ENCODE measurements at regions not wholly inside any gene's neighbourhood (a gene's known extent, or its start where the extent isn't known, plus 50 kb on each side); places are given as distances from the start of the nearest gene placed in this dataset.

DNA sequence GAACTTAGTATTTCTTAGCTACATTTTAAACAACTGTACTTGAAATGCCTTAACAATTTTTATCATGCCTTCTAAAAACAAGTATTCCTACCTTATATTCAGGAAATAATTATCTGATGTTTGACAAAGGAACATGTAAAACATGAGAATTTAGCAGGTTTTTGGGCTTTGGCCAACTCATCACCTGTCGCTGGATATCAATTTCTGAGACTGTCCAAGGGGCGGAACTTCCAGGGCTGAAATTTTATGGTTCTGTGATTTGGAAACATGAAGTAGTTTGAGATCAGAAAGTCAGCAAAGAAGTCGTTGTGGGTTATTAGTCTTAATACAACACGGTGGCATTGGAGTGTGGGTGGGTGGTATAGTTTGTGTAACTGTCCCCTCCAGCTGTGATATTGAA is 282.2 kb upstream of the LRRN1 start:
- DNase-seq (ENCODE audit: unreplicated experiment), result no peak
- intact Hi-C loops (cut with micrococcal nuclease), result no loop called here
- BruUV-seq (replicated peaks), result no TSS peak
- Mint-ChIP-seq H3K4me1 (ENCODE audit: insufficient read depth, unreplicated experiment) (no peaks in the 10 kb centered on the region), H3K27me3 (ENCODE audit: insufficient read depth, unreplicated experiment) (no peaks in the 10 kb centered on the region), H3K4me3 (ENCODE audit: unreplicated experiment) (no peak overlapping the region), H3K27ac (ENCODE audit: low read depth, unreplicated experiment) (no peak overlapping the region), H3K9me3 (ENCODE audit: unreplicated experiment) (no peaks in the 10 kb centered on the region), H3K36me3 (ENCODE audit: insufficient read depth, unreplicated experiment) (no peaks in the 10 kb centered on the region)
- TF ChIP-seq, protein P1, sequence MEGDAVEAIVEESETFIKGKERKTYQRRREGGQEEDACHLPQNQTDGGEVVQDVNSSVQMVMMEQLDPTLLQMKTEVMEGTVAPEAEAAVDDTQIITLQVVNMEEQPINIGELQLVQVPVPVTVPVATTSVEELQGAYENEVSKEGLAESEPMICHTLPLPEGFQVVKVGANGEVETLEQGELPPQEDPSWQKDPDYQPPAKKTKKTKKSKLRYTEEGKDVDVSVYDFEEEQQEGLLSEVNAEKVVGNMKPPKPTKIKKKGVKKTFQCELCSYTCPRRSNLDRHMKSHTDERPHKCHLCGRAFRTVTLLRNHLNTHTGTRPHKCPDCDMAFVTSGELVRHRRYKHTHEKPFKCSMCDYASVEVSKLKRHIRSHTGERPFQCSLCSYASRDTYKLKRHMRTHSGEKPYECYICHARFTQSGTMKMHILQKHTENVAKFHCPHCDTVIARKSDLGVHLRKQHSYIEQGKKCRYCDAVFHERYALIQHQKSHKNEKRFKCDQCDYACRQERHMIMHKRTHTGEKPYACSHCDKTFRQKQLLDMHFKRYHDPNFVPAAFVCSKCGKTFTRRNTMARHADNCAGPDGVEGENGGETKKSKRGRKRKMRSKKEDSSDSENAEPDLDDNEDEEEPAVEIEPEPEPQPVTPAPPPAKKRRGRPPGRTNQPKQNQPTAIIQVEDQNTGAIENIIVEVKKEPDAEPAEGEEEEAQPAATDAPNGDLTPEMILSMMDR (IDR thresholded peaks at IDR 0.05; ENCODE audit: unreplicated experiment), result no peak
- ChIA-PET POLR2A (no interaction called here), CTCF (interaction anchor here (0.6 kb wide), 1 partner anchor 12 kb away, joined by 3 read pairs; no protein-coding TSS in a partner anchor)

DNA sequence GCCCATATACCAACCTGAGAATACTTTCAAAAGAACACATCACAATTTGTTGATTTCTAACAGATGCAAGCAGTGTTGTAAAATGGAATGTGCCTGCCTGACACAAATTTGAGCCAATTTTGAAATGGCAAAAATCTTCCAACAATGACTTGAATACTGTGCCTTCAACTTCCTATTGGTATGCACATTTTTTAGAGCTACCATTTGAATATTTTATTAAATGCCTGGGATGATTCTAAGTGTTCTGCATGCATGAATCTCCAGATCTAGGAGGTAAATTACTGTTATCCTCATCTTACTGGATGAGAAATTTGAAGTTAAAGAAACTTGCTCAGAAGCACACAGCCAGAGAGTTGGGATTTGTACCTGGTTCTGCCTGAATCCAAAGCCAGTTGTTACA is 282.8 kb upstream of the LRRN1 start:
- Mint-ChIP-seq H3K9me3 (ENCODE audit: unreplicated experiment) (no peaks in the 10 kb centered on the region), H3K36me3 (ENCODE audit: insufficient read depth, unreplicated experiment) (no peaks in the 10 kb centered on the region), H3K4me3 (ENCODE audit: unreplicated experiment) (no peak overlapping the region), H3K27ac (ENCODE audit: low read depth, unreplicated experiment) (no peak overlapping the region), H3K27me3 (ENCODE audit: insufficient read depth, unreplicated experiment) (no peaks in the 10 kb centered on the region), H3K4me1 (ENCODE audit: insufficient read depth, unreplicated experiment) (no peaks in the 10 kb centered on the region)
- DNase-seq (ENCODE audit: unreplicated experiment), result no peak
- intact Hi-C loops (cut with micrococcal nuclease), result no loop called here
- CTCF ChIA-PET, result no interaction called here
- BruUV-seq (replicated peaks), result no TSS peak
- TF ChIP-seq, protein P1 (IDR thresholded peaks at IDR 0.05; ENCODE audit: unreplicated experiment), result no peak
- POLR2A ChIA-PET, result interaction anchor here (0.5 kb wide), 1 partner anchor 1025 kb away, joined by 3 read pairs; no protein-coding TSS in a partner anchor

DNA sequence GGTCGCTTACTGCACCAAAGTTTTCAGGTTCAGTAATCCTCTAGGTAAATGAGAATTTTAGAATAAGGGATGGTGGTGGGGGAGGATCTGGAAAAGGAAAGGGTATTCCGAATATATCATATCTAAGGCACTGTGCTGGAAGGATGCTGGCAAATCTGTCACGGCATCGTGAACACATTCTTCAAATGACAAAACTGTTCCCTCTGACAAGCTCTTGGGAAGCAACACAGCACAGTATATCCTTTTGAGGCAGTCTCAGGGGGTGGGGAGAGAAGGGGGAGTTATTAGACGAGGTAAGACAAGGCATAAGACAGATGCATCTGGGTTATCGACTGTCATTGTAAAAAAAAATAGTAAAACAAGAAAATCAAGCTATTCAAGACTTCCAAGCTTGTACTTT is 289.6 kb upstream of the LRRN1 start:
- intact Hi-C loops (cut with micrococcal nuclease), result no loop called here
- ChIA-PET CTCF (interaction anchor here (0.7 to 1.1 kb wide), 3 partner anchors 11 to 89 kb away, joined by 3 to 5 read pairs (median 3); no protein-coding TSS in a partner anchor), POLR2A (no interaction called here)
- Mint-ChIP-seq H3K9me3 (ENCODE audit: unreplicated experiment) (no peaks in the 10 kb centered on the region), H3K4me3 (ENCODE audit: unreplicated experiment) (no peak overlapping the region), H3K27ac (ENCODE audit: low read depth, unreplicated experiment) (no peak overlapping the region), H3K36me3 (ENCODE audit: insufficient read depth, unreplicated experiment) (no peaks in the 10 kb centered on the region), H3K4me1 (ENCODE audit: insufficient read depth, unreplicated experiment) (no peaks in the 10 kb centered on the region), H3K27me3 (ENCODE audit: insufficient read depth, unreplicated experiment) (no peaks in the 10 kb centered on the region)
- no TSS peak for BruUV-seq (replicated peaks)
- DNase-seq (ENCODE audit: unreplicated experiment), result no peak
- TF ChIP-seq, protein P1 (IDR thresholded peaks at IDR 0.05; ENCODE audit: unreplicated experiment), result no peak

DNA sequence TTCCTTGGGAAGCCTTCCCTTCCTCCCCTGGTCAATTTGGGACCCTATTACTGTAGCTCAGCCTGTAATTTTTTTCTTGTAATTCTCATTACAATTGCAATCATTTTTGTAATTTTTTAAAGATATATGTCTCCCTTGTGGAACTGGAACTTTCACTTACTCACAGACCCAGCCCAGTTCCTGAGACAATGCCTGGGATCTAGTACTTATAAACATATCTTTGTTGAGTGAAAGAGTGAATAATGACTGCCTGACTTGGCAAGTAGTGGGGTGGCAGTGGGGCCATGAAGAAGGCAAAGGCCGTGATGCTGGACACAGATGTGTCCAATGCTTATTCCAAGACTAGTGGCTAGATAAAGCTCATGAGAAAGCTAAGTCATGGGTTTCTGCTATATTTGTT is 294.5 kb upstream of the LRRN1 start:
- intact Hi-C loops (cut with micrococcal nuclease), result no loop called here

More for the DNA sequence above, 294.5 kb upstream of the LRRN1 start:
- Mint-ChIP-seq H3K9me3 (ENCODE audit: unreplicated experiment) (no peaks in the 10 kb centered on the region), H3K4me1 (ENCODE audit: insufficient read depth, unreplicated experiment) (no peaks in the 10 kb centered on the region), H3K27ac (ENCODE audit: low read depth, unreplicated experiment) (no peak overlapping the region), H3K4me3 (ENCODE audit: unreplicated experiment) (no peak overlapping the region), H3K36me3 (ENCODE audit: insufficient read depth, unreplicated experiment) (no peaks in the 10 kb centered on the region), H3K27me3 (ENCODE audit: insufficient read depth, unreplicated experiment) (peaks cover 19% of the 10 kb centered on the region)
- TF ChIP-seq, protein P1 (IDR thresholded peaks at IDR 0.05; ENCODE audit: unreplicated experiment), result no peak
- CTCF ChIA-PET, result no interaction called here
- no TSS peak for BruUV-seq (replicated peaks)
- no peak for DNase-seq (ENCODE audit: unreplicated experiment)
- POLR2A ChIA-PET, result no interaction called here
